Choroid plexus epithelial cell (primary cell): ENCODE measurements at regions not wholly inside any gene's neighbourhood (a gene's known extent, or its start where the extent isn't known, plus 50 kb on each side); places are given as distances from the start of the nearest gene placed in this dataset.

Experiments used
- DNase-seq: peaks from one replicate; pipeline ENCODE4 v3.0.0-alpha.2; 2010; ENCODE audit warnings: low read depth
- H3K4me3 ChIP-seq: 2 replicates; pipeline ENCODE4 v1.5.1; 2011; ENCODE audit warnings: low read depth, mild to moderate bottlenecking, control low read depth, low read length, moderate library complexity
- CTCF ChIP-seq: conservative IDR thresholded peaks from 2 replicates; pipeline ENCODE4 v1.5.1; 2011; ENCODE audit warnings: low read depth, mild to moderate bottlenecking, control low read depth, inconsistent platforms, low read length, moderate library complexity

- no peak overlapping the region for H3K4me3 ChIP-seq
- peak; percentile 14 for DNase-seq
- no peak for TF ChIP-seq CTCF
Measured at GRCh38 chr10:52437205-52437646, 123.1 kb downstream of the DKK1 start.

DNA sequence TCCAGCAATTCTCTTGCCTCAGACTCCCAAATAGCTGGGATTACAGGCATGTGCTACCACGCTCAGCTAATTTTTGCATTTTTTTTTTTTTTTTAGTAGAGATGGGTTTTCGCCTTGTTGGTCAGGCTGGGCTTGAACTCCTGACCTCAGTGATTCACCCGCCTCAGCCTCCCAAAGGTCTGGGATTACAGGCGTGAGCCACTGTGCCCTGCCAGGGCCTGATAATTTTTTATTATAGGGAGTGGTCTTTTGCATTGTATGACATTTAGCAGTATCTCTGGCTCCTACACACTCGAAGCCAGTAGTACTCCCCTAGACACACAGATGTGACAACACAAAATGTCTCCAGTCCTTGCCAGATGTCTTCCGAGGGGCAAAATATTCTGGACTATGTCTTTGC lies 124.0 kb downstream of the DKK1 start:
- H3K4me3 ChIP-seq = no peak overlapping the region
- DNase-seq = no peak
- TF ChIP-seq CTCF = no peak

DNA sequence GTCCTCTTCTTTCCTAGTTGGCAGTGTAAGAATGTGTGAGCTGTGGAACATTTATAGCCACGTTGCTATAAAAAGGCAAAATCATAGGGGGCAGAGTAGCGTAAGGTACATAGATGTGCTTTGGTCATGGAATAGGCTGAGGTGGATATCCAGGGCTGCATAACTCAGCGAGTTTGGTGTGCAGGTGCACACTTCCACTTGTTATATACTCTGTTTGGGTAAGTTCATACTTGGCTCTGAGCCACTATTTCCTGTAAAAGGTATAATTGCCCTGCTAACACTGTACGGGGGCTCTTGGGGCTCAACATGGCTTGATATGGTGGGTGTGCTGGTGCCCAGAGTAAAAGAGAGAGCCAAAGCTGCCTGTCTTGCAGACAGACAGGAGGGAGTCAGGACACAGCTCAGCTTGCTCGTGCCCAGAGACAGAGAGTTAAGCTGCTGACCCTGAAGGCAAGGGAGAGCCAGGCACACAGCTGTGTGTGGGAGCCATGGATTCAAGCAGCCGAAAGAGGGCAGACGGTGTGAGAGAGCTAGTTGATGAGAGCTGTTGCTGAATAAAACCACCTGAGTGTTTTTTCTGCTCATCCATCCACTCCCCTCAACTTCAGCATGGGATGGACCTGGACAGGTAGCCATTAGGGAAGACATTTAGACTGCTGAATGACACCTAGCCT lies 126.7 kb downstream of the DKK1 start:
- peak; percentile 43 for DNase-seq
- H3K4me3 ChIP-seq = no peak overlapping the region
- peak; percentile 29 for TF ChIP-seq CTCF

GRCh38 chr10:52442576-52442975 lies 128.5 kb downstream of the DKK1 start:
- no peak for TF ChIP-seq CTCF
- DNase-seq = peak; percentile 65
- H3K4me3 ChIP-seq = no peak overlapping the region

- peak; percentile 91 for DNase-seq
- TF ChIP-seq CTCF = no peak
- no peak overlapping the region for H3K4me3 ChIP-seq
Measured at GRCh38 chr10:52443419-52444388, 129.6 kb downstream of the DKK1 start.

- no peak overlapping the region for H3K4me3 ChIP-seq
- no peak for TF ChIP-seq CTCF
- DNase-seq = no peak
Measured at GRCh38 chr10:52446391-52446790, 132.3 kb downstream of the DKK1 start.
